GM19468 (cell line): ENCODE measurements at regions not wholly inside any gene's neighbourhood (a gene's known extent, or its start where the extent isn't known, plus 50 kb on each side); places are given as distances from the start of the nearest gene placed in this dataset.

ENCODE experiments used
- ATAC-seq: cut with Tn5 transposase; IDR thresholded peaks from one replicate; pipeline ENCODE4 v1.9.1; 2021; ENCODE audit warnings: mild to moderate bottlenecking, moderate library complexity, moderate number of reproducible peaks; ENCODE audit not compliant: unreplicated experiment; ENCODE audit errors: extremely low read depth

DNA sequence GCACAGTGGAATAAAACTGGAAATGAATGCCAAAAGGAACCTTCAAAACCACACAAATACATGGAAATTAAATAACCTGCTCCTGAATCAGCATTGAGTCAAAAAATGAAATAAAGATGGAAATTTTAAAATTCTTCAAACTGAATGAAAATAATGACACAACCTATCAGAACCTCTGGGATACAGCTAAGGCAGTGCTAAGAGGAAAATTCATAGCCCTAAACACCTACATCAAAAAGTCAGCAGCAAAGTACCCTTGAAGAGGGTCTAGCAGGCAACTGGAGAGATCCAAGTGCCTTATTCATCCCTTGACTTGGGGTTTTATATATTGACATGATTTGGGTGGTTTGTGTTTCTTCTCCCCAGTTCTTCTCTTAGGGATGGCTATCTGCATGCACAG, 294.1 kb downstream of the PMP22 start:
- ATAC-seq = no peak

GRCh38 chr17:14959106-14959648, 305.9 kb downstream of the PMP22 start:
- no peak for ATAC-seq

- ATAC-seq = no peak
These were observed 311.7 kb downstream of the PMP22 start for GRCh38 chr17:14953405-14953804.

DNA sequence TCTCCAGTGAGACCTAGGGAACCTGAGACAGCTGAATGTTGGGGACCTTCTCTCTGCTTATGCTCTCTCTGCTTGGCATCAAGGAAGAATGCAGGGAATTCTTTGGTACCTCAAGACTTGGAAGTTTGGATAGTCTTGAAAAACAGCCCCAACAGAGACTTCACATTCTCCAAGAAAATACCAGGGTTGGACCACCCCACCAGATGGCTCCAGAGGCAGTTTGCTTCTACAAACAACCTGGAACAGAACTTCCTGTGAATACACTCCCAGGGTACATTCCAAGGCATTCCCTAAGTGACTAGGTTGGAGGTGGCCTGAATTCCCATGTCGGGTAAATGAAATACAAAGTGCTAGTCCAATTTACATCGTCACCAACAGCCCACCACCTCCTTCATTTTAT, 314.4 kb downstream of the PMP22 start:
- ATAC-seq = no peak

DNA sequence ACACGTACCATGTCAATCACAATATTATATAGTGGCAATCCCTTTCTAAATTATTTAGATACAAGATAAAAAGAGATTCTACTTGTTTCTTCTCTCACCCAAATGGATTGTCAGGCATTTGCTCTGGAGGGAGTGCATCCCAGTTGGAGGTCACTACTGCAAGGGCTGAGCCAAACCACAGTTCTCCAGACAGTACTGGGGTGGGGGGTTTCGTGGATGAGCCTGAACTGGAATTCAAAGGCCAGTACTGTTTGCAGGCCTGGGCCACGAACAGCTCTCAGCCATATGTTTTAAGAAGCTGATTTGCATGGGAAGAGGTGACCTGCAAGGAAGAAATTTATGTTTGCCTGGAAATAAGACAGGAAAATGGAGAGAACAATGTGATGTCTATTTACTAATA, 314.9 kb downstream of the PMP22 start:
- no peak for ATAC-seq

DNA sequence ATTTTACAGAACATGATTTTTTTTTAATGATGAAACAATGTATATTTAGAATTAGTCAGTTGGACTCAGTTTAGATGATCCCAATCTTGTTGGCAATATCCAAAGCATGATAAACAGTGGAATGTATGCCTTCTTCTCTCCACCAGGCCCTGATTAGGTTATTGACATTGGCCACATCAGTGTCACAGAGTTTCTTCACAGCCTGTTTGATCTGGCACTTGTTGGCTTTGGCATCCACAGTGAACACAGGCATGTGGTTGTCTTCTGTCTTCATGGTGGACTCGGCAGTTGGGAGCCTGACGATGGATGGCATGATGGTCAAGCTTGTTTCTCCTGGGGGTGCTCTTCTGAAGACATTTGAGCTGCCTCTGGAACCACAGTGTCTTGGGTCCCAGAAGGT, 317.5 kb downstream of the PMP22 start:
- ATAC-seq = no peak

DNA sequence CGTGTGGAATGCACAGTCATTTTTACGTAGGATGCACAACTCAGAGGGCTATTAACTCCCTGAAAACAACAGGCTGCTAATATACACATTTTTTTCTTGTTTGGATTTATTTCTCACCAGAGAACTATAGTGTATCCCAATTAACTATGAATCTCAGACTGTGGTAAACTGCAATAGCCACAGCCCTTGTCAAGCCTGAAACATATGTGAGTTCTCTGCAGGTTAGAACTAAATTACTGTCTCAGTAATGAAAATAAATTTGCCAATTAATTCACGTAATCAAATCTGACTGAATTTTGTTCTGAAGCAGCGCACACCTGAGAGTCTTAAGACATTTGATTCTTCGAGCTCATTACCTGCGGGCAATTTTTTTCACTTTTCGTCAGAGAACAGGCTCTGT, 318.6 kb downstream of the PMP22 start:
- ATAC-seq = no peak

DNA sequence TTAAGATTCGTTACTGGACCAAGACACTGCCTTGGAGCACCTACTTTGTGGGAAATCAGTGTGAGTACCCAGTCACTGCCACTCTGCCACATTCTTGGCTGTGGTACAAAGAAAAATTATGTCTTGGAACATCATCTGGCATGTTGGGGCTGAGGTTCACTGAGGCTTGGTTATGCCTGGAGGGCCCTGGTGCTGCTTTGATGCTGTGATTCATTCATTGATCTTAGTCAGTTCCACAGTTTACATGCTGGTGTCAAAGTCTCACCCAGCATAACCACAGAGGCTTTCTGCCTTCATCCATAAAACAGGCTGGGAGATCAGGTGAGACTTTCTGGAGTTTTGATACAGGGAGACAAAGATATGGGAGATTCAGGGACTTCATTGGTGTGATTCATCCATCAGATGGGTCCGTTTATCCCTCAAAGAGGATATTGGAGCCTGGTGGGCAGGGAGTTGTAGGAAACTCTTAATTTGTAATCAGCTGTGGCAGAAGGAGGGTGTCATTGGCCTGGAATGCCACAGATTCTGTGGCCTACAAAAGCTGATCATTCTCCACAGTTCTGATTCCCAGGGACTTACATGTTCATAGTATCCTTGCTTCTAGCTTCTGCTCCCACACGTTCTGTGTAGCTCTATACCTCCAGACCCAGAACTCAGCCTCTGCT, 322.5 kb downstream of the PMP22 start:
- no peak for ATAC-seq

GRCh38 chr17:14940938-14941265, 324.2 kb downstream of the PMP22 start:
- ATAC-seq = no peak

- ATAC-seq = no peak
These were observed 324.8 kb downstream of the PMP22 start for GRCh38 chr17:14940108-14940937.

- no peak for ATAC-seq
These were observed 329.2 kb downstream of the PMP22 start for GRCh38 chr17:14935845-14936485.

DNA sequence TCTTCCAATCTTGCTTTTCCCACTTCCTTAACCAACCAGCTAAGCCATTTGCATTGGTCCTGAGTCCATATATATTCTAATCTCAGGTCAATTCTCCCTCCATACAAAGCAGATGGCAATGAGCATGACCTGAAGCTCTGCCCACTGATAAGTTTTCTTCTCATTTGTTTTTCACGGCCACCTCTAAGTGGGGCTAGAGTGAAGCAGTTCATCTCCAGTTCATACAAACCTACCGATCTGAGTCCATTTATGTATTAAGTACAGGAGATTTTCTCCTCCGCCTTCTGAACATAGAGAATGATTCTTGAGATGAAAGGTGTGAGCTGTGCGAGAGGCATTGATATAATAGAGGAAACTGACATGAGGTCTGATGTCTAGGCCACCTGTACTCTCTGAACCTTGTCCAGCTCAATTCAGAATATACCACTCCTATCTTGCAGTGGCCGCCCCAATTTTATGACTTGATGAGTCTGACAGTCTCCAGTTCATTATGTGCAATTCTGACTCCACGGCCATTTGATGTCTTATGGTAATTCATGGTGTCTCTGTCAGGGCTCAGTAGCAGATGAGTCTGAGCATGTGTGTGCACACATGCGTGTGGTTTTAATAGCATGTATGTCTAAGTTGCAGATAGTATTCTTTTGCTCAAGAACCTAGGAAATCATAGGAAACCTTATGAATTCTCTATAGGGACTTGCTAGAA, 329.8 kb downstream of the PMP22 start:
- no peak for ATAC-seq

DNA sequence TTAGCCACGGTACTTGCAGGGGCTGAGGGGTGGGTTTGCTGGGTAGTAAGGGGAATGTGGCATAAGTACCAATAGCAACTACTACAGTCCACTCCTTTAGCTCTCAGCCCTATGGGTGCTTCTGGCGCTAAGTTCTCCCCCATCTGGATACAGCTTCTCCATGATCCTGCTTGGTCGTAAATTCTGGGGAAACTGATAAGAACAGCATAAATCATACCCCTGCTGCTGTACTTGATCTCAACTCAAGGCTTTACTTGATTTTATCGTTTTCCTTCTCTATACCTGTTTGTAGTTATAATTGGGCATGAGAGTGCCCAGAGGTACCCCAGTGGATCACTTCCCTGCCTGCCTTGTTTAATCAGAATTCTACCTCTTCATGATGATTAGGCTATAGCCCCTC, 331.4 kb downstream of the PMP22 start:
- no peak for ATAC-seq

GRCh38 chr17:14926526-14927122, 338.5 kb downstream of the PMP22 start:
- ATAC-seq = no peak

DNA sequence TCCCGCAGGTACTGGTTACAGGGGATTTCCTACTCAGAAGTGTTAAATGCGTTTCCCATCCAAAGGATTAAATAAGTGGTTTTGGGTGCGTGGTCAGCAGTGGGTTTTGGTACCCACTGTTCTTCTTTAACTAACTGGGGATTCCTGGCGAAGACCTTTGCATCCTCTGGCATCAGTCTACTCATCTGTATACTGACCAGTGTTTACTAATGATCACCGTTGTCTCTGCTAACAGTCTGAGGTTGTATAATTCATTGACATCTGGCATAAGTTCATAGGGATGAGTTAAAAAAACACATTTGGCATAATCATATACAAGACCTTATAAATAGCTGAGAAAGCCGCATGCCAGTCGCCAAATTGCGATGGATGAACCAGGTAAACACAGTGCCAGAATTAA, 339.1 kb downstream of the PMP22 start:
- no peak for ATAC-seq

- ATAC-seq = no peak
These were observed 339.6 kb downstream of the PMP22 start for GRCh38 chr17:14925498-14925897.

- ATAC-seq = no peak
These were observed 341.1 kb downstream of the PMP22 start for GRCh38 chr17:14923981-14924380.

GRCh38 chr17:14922411-14922810, 342.7 kb downstream of the PMP22 start:
- ATAC-seq = no peak

DNA sequence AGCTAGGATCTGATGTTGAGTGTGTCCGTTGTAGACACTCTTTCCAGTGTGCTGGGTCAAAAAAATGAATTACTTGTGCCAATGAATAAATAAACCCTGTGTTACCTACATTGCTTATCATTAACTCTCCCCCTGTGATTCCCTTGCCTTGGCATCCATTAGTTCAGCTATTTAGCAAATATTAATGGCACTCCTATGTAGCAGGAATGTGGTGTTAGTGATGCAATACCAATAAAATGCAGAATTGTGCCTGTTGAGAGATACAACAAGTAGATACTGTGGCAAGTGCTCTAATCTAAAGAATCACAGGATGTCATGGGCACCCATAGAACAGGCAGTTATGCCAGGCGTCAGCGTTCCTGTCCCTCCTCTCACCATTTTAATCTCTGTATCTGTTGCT, 343.2 kb downstream of the PMP22 start:
- ATAC-seq = no peak

GRCh38 chr17:14919631-14920213, 345.4 kb downstream of the PMP22 start:
- ATAC-seq = no peak
